ENCODE measurements at regions not wholly inside any gene's neighbourhood (a gene's known extent, or its start where the extent isn't known, plus 50 kb on each side); places are given as distances from the start of the nearest gene placed in this dataset.
"Not testable (repeated sequence)": the region's sequence is repeated elsewhere in the genome, so short reads cannot be mapped to it uniquely, and the experiment has no call there.

DNA sequence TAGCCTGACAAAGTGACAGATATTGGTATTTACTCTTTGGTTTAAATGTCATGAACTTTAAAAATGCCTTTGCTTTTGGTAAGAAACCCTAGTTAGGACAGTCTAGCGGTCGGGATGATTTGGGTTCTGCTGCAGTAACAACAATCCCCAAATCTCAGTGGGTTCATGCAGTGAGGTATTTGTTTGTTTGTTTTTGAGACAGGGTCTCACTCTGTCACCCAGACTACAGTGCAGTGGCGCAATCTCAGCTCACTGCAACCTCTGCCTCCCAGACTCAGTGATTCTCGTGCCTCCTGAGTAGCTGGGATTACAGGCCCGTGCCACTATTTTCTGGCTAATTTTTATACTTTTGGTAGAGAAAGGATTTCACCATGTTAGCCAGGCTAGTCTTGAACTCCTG, 65.2 kb upstream of the EEF2KMT start:
- TF ChIP-seq CTCF, POLR2A (IDR thresholded peaks at IDR 0.05): not testable (repeated sequence)
